GM19397 (cell line): ENCODE measurements at regions not wholly inside any gene's neighbourhood (a gene's known extent, or its start where the extent isn't known, plus 50 kb on each side); places are given as distances from the start of the nearest gene placed in this dataset.

Source experiments
- ATAC-seq: cut with Tn5 transposase; IDR thresholded peaks from one replicate; pipeline ENCODE4 v1.9.1; 2021; ENCODE audit warnings: mild to moderate bottlenecking, moderate library complexity; ENCODE audit not compliant: unreplicated experiment

DNA sequence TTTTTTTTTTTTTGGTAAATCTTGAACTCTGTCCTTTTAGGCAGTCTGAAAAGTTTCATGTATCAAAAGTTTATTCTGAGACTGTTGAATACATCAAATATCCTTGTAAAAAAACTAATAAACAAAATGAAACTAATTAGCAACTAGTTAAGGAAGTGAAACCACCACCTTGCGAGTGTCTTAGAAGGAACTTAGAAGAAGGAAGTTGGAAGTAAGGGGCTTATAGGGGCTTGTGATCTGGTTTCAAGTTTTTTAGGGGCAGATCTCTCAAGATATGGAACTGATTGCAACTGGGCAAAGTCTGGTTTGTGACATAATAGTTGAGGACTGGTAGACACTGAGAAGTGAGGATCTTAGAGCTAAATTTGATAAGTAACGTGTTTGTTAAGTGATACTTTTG, 748.8 kb downstream of the C12orf50 start:
- peak; percentile 62 for ATAC-seq

DNA sequence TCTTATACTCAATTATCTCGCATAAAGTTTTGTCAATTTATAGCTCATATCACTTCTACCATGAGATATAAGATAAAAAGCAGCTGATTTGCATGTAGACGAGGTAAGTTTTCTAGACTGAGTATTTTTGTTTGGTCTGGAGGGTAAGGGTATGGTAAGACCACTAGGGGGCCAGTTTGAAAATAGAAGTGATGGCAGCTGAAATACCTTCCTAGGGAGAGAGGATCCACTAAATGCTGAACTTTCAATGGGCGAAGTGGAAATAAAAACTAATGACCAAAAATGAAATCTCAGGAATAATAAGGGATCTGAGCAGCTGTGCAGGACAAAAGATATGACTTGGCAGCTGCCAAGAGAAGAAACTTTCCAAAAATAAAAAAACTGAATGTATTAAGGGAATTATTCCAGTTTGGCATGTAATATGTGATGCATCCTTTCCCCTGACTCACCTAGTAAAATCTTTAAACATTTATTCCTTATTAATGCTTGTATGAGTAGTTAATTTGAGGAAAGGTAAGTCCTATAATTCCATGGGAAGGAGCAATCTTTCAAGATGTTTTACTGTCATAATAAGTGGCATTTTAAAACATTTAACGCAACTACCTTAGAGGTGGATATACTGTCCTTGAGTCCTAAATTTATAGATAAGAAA, 754.5 kb downstream of the C12orf50 start:
- no peak for ATAC-seq

DNA sequence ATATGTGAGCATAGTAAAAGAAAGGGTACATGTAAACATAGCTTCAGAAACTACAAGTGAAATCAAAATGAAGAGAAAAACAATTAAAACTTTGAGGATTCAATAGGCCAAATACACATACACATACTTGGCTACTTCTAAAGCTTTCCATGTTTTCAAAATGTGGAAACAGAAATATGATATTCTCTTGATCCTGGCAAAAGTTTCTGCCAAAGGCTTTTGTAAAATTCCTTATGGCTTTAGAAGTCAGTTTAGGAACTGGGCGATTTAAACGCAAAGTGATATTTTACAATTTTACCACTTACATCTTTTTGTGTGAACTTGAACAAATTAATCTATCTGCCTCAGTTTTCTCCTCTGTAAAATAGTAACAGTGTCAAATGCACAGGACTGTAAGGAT, 756.4 kb downstream of the C12orf50 start:
- ATAC-seq, result no peak

DNA sequence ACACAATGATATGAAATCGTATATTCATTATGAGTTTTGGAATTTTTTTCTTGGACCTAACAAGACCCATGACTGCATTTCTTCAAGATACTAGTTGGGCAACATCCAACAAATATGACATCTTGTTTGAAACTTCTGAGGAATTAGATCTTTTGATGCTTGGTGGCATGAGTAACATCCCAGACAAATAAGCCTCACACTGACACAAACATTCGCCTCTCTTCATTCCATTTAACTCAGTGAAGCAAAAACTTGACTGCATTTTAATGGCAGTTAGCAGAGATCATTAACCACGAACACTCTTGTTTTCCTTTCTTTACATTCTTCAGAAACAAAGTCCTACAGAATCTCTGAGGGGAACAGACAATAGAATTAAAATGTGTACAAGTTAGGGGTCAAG, 758.3 kb downstream of the C12orf50 start:
- no peak for ATAC-seq

DNA sequence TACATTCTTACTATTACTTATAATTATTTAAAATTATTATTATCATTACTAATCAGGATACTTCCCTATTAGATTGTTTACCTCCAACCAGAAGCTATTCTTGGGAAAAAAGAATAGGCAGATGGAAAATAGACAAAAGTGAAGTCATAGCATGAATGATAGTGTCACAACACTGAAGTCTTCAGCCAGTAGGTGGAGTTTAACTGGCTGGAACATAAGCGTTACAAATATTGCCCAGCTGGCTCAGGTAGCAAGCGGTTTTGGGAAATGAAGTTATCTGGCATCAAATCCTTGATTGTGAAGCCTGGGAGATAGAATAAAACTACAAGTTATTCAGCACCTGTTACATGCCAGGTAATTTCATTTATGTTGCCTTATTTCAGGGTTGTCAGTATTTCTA, 762.9 kb downstream of the C12orf50 start:
- ATAC-seq, result no peak

DNA sequence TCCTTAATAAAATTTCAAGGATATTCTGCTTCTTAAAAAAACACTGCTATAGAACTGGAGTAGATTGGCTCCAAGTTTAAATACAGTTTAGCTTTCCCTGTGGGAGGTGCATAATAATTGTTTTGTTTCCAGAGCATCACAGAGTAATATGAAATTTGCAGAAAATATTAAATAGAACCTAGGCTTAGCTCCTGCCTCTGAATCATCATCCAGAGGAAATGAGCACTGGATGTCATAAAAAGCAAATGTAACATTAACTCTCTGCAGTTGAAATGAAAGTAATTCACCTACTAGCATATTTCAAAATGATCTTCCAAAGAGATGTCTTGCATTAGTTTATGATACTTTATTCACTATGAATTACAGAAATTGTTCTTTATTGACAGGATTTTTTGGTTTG, 769.8 kb downstream of the C12orf50 start:
- no peak for ATAC-seq

DNA sequence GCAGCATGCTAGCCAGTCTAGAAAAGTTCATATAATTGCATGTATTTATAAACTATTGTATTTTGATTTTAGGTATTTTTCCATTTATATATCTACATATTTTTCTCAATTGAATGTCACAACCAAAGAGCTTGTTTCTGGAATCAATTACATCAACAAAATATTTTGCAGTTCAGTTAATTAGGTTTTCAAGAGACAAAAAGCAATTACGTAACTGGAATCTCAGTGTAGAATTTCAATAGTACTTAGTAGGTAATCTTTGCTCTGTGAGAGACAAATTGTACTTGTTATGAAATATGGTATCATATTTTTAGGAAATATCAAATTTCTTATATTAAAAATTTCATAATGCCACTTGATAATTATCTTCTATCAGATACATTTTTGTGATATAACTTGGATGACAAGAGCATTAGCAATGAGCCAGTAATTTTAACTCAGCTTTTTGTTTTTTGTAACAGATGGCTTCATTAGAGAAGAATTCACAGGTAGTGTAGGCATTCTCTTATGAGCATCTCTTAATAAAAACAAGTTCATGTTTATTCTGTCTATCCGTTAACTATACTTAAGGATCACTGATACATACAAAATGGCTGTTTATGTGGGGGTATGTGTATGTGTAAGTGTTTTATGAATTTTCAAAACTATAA, 774.7 kb downstream of the C12orf50 start:
- no peak for ATAC-seq

DNA sequence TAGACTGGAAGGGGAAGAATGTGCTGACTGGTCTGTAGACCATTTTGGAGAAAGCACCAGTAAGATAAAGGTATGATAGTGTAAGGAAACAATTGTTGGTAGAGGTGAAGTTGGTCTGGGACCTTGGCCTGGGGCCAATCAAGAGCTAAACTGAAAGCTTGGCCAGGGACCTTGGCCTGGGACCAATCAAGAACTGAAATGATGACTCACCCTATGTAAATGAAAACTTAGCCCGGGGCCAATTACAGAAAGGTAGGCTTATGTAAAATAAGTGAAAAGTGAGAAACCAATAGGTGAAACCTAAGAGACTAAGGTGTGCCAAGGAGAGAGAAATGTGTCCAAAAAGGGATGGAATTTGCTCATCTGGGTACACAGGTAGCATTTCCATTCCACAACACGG, 776.0 kb downstream of the C12orf50 start:
- ATAC-seq, result no peak

DNA sequence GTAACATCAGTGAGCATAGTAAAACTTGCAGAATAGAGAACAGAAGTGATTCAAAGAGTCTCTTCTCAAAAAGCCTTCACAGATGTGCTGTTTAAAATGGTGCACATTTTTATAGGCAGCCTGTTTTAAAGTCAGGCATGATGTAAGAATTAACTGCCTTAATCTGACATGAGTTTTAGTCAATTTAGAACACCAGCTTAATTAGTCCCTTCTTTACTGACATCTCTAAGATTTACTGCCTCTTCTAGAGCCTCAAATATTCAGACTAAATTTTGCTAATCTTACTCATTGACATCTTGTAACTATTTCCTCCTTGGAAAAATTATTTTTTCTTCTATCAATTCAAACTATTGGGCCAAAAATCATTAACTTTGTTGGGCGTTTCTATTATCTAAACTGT, 782.5 kb downstream of the C12orf50 start:
- ATAC-seq, result no peak

DNA sequence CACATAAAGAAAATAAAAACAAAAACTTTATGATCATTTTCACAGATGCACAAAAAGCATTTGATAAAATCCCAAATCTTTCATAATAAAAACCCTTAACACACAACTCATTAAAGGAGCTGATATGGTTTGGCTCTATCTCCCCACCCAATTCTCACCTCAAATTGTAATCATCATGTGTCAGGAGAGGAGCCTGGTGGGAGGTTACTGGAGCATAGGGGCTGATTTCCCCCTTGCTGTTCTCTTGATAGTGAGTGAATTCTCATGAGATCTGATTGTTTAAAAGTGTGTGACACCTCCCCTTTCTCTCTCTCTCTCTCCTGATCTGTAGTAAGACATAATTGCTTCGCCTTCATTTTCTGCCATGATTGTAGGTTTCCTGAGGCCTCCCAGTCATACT, 790.7 kb downstream of the C12orf50 start:
- ATAC-seq, result no peak

DNA sequence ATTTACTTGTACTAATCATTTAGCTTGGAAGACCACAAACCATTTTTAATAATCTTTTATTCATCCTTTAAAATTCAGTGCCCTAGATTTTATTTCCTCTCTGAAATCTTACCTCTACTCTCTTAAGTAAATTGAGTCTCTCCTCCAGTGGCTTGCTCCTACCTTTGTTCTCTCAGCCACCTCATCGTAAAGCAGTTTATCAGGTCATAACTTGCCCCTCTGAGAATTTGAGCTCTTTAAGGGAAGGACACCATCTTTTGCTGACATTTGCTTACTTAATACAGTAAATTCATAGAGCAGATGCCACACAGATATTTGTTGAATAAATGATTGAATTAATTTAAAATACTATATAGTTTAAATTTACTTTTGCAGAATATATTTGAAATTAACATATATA, 794.3 kb downstream of the C12orf50 start:
- no peak for ATAC-seq

DNA sequence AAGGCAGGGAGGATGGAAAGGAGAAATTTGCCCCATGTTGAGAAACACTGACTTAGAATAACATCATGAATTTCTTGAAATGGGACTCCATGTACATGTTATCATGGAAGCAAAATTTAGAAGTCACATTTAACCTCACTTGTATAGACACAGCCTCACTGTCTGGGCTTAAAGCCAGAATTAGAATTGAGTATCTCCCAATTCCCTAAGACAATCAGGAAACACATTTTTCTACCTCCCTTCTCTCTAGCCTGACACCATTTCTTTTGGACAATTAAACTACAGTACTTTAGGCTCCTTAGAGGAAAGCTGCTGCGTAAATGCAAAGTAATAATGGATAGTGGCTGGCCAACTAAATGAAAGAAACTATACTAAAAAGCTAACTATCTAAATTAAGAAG, 795.5 kb downstream of the C12orf50 start:
- no peak for ATAC-seq

DNA sequence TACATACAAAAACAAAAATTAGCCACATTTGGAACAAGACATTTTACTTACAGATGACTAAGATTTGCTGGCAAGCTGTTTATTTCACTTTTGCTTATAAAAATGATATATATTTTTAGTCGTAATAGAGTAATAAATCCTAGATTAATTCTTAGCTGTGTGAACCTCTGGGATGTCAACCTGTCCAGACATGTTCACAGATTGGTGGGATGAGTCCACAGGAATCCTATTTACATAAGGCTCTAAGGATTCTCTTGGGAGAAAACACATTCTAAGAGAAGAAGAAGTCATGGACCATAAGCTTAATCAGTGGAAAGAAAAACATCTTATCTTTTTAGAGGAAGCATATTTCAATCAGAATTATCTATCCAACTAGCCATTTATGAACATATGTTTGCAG, 797.4 kb downstream of the C12orf50 start:
- no peak for ATAC-seq

DNA sequence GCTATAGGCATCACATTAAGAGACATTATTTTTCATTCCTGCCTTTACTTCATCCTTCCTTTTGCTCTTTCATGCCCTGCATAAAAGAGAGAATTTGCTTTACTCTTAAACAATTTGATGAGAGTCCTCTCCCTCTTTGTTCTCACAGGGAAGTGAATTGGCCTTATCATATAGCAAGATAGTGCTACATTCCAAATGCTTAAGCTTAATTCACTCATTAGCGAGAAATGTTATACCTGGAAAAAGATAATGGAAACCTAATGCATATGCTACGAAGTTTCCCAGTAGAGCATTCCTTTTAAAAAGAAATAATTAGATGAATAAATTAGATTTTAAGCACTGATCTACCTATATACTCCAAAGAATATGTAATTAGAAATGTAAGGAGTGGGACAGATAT, 798.8 kb downstream of the C12orf50 start:
- no peak for ATAC-seq

DNA sequence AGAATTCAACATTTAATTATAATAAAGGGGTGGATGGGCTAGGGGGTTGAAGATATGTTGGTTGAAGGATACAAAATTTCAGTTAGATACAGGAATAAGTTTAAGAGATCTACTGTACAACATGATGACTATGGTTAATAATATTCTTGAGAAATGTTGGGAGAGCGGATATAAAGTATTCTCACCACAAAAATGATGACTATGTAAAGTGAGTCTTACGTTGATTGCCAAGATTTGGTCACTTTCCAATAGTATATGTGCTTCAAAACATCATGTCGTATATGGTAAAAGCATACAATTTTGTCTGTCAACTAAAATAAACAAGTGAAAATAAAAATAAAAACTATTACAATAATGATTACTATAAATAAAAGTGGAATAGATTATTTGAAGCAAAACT, 802.0 kb downstream of the C12orf50 start:
- ATAC-seq, result no peak

DNA sequence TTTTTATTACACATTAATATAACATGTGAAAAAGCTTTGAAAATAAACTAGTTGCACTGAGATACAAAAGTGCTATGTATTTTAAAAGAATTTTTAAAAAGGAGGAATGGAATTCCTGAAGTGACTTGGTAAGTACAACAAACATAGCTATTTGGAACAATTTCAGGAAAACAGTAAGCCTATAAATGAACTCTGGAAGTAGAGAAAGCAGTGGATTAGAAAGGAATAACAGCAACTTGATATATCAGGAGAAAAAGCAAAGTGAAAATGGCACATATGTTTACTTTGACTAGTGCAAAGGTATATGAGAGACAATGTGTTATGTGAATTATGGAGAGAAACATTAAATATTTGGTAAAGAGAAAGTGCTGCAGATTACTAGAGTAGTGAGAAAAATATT, 811.7 kb downstream of the C12orf50 start:
- ATAC-seq, result no peak

DNA sequence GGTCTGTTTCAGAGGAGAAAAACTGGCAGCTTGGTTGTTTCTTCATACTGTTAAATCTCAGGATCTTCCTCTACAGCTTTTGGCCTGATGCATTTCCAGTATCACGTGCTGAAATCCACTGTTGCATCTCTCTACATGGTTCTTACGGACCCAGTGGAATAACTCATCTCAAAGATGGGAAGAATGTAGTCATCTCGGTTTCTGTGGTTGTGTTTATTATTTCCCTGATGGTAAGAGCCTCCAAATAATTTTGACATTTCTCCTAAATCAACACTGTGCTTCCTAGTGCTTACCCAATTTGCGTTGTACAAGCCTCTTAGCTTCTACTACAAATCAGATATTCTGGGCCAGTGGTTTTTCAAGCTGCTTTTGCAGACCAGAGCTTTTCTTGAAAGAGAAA, 812.8 kb downstream of the C12orf50 start:
- no peak for ATAC-seq

DNA sequence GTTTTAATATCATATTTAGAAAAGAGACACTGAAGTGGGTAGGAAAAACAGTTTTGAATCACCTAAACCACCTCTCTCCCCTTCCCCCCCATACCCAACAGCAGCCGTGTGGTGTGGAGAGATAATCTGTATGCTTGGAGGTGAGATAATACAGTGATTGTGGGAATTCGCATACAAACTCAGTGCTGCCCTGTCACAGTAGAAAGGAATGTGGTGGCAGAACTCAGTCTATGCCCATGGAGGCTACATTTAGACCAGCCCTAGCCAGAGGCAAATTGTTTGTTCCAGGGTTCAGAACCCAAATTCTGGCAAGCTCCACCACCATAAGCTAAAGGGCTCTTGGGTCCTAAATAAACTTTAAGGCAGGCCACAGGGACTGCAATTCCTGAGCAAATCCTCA, 827.0 kb downstream of the C12orf50 start:
- ATAC-seq, result no peak

DNA sequence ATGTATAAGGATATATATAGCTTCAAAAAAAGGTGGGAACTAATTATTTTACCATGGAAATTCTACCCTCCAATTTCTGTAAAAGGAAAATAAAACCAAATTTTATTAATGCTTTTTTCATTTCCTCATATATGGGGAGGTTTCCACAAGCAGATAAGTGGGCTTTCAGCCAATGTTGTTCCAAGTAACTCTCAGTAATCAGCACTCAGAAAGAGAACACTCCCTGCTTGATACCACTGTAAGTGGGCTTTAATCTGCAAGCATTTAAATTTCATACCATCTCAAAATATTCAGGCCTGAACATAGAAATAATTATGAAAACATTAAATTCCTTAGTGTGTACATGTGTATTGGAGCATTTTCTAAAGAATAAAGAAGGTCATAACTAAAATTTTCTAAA, 827.6 kb downstream of the C12orf50 start:
- no peak for ATAC-seq

DNA sequence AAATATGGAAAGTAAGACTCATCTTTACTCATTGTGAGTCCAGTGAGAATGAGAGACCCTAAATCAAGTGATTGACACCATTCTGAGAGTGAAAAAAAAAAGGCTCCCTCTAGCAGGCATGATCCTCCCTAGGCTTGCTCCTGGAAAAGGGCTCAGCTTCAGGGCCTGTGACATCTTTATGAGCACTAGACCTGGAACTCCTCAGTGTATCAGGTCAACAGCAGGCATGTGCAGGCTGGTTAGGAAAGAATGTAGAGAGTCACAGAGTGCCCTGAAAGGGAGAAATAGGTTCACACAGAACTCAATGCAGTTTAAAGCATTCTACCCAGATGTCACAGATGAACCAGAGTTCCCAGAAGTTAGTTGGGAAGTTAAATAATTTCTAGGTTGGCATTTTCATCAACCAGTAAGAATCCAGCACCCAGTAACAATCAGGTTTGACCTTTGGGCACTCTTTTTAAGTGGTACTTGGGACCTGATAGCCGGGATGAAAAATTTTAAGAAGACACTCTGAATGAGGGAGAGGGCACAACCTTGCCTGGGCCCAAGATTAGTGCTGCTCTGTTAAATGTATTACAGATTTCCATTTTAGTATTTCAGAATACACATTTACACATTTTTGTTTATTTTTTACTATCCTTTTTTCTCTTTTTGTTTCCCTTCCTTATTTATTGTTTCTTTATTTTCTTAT, 828.8 kb downstream of the C12orf50 start:
- ATAC-seq, result no peak

DNA sequence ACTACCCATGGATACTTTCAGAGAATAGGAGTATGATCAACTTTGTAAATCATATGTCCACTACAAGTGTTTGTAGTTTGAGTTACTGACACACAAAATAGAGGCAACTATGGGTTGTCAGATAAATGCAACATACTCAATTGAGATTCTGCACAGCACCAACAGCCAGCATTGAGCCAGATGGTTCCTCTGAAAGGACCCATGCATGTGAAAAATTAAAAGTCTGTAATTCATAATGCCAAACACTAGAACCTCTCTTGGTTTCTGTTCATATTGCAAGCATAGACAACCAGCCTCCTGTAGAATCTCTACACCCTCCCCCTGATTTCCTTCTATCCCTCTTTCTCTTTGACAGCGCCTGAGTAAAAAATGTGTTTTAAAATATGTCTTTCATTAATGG, 831.0 kb downstream of the C12orf50 start:
- no peak for ATAC-seq

DNA sequence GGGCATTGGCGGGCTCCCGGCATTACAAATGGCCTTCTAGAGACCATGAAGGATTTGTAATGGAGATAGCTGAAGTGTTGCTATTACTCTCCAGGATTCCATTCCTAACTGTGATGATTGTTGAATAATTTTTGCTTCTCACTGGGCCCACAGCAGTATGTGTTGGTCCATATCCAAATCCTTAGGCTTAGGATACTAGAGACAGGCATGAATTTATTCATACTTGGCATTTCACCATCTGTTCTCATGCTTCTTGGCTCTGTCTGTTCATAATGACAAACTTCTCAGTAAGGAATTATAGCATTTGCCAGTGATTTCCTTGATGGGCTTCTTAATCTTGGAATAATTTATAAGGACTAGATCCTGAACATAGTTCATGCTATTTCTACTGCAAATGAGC, 832.9 kb downstream of the C12orf50 start:
- no peak for ATAC-seq
